ENCODE measurements at regions not wholly inside any gene's neighbourhood (a gene's known extent, or its start where the extent isn't known, plus 50 kb on each side); places are given as distances from the start of the nearest gene placed in this dataset.

DNA sequence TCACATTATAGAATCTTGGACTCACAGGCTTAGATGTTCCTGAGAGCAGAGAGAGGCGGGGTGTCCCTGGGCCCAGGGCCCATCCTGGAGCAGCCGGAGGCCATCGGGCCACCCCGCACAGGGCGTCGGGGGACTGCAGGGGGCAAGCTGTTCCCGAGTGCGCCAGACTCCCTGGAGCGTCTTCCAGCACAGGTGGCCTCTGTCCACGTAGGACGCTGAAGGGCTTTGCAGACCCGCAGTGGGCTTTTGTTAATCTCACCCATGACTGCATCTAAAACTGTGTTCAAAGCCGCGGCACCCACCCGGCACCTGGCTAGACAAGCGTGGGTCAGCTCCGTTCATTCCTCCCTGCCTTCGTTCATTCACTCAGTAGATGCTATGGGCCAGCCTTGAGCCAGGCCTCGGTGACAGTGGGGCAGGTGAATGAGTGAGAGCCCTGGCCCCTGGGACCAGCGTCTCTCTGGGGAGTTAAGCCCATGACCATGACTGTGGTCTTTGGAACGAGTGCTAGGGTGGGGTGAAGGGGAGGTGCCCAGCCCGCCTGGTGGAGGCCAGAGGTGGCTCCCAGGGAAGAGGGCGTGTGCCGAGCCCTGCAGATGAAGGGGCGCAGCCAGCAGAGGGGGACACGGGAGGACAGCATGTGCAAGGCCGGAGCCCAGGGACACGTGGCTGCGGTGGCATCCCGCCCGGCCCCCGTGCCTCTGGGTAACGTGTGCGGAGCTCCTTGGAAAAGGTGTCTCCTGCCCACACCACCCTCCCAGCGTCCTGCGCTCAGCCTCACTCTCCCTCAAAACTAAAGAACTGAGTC lies 98.3 kb downstream of the HMX1 start:
- DNase-seq: no peak

DNA sequence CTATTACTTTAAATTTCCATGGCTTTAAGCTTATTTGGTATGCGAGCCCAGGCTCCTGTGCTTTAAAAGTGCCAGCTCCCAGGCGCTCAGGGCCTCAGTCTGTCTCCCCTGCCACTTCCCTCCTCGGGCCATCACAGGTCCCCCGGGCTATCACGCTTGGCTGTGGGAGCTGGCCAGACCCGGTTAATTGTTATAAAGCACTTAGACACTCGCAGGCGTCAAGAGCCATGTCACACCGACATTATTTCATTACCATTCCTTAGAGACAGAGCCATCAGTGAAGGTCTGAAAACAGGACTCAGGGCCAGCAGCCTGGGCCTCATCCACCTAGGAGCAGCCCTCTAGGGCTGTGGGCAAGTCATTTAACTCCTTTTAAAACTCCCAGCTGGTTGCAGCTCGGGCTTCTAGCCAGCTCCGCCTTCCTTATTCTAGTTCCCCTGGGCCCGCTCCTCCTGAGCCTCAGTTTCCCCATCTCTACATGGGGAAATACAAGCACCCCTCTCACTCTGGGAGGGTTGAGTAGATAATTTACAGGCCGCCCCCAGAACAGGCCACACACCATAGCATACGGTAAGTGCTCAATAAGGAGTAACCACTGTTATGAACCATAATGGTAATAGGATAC lies 99.0 kb downstream of the HMX1 start:
- no peak for DNase-seq

DNA sequence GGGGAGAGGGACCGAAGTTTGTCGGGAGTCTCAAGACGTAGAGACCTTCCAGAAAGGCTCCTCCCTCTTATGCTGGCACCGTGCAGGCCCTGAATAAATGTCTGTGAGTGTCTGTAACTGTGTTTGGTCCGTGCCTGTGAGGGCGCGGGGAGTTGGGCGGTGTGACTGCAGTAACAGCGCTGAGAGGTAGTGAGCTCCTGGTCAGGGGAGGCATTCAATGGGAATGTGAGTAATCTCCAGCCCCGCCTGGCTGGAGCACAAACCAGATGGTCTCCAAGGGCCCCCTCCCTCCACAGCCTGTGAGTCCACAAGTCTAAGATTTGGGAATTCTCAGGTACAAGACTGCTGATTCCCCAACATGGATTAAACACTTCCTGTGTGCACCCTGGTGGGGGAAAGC lies 100.0 kb downstream of the HMX1 start:
- DNase-seq: no peak

DNA sequence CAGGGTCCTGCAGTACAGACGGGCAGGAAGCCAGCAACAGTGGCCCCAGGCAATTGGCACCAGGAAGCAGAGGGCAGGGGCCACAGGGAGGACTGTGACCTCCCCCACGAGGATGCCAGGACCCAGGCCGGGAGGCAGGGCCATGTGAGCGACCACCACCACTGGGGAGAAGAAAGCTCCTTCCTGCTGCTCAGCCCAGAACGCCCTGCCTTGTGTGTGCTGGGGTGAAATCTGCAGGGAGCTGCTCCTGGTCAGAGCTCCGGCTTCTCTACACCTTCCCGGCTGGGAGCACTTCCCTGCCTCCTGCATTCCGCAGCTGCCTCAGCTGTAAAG lies 100.4 kb downstream of the HMX1 start:
- DNase-seq: no peak

DNA sequence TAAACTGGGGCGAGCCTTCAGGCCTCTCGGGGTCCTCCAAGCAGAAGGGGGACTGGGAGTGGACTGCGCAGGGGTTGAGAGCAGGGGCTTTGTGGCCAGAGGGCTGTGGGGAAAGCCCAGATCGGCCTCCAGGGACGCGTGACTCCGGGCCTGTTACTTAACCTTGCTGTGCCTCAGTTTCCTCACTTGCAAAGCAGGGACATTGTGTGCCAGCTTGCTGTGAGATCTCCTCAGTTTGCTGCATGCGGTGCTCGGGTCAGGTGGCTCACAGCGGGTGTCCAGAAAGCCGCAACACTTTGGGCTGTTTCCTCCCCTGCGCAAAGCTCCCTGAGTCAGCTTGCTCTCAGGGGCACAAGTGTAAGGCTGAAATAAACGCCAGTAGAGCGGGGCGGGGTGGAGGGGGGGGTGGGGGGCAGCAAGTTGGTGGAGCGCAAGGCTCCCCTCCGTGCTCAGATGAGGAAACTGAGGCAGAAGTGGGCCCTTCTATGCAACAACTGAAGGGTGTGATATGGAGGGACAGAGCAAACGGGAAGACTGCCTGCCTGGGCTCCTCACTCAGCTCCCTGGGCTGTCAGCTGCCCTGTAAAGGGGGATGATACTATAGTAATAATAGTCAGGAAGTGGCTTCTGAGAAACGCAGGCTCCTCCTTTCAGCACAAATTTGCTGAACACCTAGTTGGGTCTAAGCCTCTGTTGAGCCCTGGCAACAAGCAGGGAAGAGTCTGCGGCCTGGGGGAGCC lies 101.0 kb downstream of the HMX1 start:
- no peak for DNase-seq

DNA sequence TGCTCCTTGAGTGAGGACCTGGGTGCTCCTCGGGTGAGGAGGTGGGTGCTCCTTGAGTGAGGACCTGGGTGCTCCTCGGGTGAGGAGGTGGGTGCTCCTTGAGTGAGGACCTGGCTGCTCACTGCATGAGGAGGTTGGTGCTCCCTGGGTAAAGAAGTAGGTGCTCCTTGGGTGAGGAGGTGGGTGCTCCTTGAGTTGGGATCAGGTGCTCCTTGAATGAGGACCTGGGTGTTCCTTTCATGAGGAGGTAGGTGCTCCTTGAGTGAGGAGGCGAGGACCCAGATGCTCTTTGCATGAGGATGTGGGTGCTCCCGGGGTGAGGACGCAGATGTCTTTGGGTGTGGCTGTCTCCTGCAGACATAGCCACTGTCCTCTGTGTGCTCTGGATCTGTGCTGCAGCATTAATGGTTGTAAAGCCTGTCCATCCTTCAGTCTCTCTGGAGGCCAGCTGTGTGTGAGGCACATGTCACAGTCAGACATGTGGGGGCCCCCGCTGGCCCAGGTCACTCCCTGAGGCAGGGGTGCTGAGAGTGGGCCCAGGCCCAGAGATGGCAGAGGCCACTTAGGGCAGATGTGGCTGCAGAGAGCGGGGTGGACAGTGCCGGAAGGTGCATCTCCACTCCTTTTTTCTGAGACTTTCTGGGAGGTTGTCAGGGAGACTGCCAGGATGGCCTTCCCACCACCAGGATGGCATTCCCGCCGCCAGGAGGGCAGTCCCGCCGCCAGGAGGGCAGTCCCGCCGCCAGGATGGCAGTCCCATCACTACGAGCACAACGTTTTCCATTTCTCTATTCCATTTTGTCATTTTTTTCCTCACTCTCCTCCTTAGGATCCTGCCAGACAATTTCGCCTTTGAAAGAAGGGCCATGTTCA lies 101.8 kb downstream of the HMX1 start:
- no peak for DNase-seq

DNA sequence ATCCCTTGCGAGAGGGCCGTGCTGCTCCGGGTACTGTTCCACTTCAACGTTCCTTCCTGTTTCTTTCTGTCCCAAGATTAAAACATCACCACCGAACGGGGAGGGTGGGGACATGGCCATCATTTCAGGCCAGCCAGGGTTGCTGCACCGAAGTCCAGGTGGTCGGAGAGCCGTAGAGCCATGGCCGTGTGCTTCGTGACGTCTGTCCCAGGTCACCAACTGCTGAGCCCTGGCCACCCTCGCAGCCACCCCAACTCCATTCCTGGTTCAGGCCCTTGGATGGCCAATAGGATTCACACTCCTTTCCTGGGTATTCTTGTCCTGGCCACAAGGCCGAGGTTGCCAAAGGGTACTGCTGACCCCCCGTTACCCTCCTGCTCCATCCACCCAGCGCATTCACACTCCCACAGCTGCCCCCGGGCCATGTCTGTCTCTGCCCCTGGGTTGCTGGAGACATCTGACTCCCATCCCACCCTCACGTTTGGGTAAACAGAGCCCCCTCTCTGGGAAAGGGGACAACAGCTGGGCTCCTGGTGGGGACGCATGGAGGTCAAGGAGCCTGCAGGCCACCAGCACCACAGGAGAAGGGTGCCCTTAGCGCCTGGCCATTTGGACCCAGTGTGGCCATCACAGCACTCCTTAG lies 103.2 kb downstream of the HMX1 start:
- no peak for DNase-seq

DNA sequence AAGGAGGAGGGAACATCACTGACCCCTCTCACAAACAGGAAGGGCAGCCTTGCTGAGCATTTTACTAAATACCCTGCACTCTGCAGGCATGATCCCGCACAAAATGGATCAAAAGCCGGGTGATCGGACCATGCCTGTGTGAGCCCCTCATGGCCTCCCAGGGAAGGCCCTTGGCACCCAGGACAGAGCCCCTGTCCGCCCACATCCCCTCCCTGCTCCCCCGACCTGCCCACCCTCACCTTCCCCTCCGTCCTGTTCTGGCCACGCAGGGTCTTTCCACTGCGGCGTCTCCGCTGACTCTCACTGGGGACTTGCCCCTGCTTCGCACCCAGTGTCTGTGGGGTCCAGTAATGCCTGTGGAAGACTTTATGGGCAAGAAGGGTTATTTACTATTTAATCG lies 105.0 kb downstream of the HMX1 start:
- DNase-seq: no peak

DNA sequence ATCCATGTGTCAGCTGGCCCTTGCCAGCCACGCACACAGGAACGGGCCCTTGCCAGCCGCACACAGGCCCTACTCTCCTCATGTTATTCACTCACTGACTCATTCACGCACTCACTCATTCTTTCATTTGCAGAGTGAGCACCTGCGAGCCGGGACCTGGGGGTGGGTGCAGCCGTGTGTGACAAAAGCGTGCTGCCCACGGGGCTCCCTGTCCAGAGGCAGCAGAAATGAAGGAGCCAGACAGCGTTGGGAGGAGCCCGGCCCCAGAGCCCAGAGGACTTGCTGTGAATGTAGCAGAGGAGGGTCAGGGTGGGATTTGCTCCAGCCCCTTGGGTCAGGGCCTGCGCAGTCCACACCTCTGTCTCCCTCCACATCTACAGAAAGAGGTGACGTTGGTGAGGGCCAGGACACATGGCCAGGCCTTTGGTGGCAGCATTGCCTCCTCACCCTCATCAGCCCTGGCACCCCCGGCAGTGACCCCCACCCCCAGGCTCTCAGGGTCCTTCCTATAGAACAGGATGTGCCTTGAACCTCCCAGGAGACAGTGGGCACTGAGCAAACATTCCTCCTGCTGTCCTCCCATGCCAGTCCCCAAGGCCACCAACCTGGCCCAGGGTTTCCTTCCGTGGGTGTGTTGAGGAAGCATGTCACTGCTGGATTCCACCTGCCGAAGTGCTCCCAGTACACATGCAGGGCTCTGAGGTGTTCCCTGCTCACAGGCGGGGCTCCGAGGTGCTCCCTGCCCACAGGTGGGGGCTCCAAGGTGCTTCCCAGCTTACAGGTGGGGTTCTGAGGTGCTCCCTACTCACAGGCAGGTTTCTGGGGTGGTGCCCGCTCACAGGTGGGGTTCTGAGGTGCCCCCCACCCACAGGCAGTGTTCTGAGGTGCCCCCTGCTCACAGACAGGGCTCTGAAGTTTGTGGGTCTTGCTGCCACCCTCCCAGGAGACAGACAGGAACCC lies 105.7 kb downstream of the HMX1 start:
- DNase-seq: peak; percentile 51

DNA sequence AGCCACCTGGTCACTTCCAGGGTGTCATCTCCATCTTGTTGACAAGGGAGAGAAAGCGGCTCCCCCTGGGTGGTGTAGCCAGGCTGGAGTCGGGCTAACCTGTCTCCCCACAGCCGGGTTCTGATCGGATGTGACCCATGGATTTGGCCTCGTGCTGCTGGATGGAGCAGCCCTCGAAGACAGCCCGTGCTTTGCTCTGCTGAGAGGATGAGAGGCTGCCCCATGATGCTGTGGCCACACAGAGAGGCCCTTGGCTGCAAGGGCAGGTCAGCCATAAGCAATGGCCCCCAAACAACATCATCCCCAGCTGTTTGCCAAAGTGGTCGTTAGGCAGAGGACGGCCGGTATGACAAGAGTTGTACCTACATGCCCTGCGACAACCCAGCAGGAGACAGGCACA lies 106.6 kb downstream of the HMX1 start:
- peak; percentile 35 for DNase-seq

DNA sequence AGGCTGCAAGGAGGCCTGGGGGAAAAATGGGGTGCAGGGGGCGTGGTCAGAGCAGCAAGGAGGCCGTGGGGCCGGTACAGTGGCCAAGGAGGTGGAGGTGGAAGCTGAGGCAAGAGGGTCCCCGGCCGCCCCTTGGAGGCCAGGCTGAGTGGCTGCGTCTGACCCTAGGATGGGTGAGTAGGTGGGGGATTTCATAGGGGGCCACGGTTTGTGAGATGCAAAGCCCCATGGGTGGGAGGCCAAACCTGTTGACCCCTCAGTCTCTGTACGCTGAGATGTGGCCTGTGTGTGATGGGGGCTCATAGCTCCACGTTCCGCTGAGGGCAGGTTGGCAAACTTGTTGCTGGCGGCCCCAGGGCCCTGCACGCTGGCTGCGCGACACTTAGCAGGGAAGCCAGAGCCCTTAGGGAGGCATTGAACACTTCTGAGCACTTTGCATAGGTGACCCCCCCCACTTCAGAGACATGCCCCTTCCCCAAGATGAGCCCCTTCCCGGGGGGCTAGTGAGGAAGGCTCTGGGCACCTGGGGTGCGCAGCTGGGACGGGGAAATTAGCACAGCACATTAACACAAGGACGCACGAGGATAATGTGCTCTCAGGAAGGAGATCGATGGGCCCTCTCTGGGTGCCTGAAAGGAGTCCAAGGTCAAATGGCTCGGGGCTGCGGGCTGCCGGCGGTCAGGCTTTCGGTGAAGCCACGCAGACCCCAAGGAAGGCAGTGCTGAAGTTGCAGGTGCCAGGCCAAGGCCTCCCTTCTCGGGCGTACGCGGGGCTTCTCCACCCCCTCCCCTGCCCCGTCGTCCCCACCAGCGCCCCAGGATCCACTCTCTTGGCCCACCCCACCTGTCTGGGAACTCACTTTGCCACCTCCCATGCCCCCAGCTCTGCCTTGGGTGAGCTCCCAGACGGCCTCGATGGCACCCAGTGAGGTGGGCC lies 107.4 kb downstream of the HMX1 start:
- DNase-seq: peak; percentile 41

DNA sequence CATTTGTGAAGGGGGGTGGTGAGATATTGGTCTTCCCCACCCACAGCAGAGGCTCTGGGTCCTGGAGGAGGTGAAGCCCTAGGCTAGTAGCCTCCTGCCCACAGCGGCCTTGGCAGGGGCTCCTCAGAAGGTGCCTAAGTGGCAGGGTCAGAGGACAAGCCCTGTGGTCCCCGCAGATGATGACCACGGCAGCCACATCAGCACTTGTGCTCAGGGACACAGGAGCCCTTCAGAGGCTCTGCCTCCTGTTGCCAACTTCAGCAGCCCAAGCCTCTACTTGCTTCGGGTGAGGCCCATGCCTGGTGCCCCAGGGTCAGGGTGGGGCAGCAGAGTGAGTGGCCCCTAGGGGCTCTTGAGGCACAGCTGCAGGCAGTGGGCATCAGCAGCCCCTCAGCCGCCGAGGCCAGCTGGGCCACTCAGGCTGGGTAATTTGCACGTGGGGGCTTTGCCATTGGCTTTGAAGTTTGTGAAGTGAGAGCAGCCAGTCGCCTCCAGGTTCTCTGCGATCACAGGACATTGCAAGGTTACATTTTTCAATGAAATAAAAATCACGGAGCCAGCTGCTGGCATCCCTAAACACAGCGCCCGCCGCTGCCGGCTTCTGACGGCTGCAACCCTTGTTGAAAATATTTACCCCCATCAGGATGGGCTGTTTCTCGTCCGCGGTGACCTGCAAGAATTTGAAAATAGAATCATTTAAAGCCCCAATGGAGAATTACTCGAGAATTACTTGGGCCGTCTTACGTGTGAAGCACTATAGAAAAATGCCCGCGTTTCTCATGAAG lies 108.5 kb downstream of the HMX1 start:
- peak; percentile 47 for DNase-seq

DNA sequence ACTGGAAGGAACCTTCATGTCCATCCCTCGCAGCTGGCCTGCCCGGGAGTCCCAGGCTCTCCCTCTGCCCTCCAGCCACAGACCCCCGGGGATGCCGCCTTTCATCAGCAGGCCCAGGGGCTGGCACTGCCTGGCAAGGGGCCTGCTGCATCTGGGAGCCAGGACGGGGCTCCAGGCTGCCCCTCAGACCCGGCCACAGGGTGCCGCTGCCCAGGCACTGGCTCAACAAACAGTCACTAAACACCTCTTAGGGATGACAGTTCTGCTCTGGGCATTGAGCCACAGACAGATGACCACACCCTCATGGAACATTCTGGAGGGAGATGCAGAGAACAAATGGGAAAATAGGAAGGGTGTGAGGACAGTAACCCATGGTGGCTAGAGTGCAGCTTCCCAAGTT lies 109.3 kb downstream of the HMX1 start:
- DNase-seq: peak; percentile 53

DNA sequence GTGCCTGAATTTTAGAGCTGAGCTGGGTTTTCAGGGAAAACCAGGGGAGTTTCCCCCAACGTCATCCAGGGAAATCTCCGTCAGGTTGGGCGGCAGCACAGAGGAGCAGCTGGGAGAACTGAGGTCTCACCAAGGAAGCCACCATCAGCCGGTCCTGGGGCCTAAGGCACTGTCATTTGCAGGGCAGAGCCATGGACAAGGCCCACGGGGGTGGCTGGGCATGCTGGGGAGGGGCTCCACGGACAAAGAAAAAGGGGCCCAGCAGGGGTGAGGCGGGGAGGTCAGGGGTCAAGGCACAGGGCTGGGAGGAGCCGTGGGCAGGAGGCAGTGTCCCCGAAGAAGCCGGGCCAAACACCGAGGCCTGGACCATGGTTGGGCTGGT lies 109.8 kb downstream of the HMX1 start:
- DNase-seq: no peak

DNA sequence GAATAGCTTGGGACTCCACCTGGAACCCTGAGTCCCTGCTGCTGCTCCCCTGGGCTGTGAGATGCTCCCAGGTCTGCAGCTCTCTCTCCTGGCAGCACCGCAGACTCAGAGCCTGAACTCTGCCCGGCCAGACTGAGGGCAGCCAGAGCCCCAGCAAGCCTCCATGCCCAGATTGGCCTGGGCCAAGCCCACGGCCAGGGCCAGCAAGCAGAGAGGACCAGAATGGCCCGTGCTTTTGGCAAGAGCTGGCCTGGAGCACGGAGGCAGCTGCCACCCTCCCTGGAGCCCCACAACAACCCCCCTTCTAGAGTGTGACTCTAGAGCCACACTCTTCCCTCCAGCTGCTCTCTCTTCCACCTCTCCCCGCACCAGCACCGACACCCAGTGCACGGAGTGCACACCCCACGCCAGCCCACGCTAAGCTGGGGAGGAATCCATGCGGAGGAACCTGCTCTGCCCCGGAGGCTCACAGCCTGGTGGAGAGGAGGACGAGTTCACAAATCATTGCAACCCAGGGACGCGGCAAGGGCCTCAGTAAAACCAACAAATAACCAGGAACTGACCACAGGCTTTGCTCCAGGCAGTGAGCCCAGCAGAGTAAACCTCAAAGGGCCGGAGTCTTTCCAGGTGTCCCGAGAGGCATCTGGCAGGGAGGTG lies 110.3 kb downstream of the HMX1 start:
- peak; percentile 73 for DNase-seq

DNA sequence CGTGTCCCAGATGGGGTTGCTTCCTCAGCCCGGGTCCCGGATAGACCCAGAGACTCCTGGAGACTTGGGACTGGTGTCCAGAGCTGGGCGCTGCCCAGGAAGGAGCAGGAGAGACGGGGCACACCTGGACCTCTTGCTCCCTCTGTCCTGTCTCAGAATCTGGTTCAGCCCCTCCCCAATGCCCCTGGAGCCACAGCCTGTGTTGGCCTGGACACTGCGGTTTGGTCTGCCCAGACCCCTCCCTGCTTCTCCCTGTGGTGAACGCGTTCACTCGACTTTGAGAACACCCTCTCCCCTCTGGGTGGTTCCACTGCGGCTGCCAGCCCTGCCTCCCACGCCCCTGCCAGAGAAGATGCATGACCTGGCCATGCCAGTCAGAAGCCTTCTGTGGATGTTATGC lies 111.1 kb downstream of the HMX1 start:
- peak; percentile 41 for DNase-seq

DNA sequence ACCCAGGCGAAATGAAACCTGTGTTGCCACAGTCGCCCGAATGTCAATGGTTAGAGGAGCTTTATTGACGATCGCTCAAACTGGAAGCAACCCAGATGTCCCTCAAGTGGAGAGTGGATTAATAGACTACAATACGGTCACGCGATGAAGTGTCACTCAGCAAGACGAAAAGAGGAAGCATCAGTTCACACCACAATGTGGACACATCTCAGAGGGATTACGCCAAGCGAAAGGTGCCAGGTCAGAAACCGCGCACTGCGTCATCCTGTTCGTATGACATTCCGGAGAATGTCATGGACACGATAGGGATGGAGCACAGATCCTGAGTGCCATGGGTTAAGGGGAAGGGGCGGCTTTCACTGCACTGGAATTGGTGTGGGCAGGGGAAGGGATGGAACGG lies 111.7 kb downstream of the HMX1 start:
- DNase-seq: peak; percentile 24

DNA sequence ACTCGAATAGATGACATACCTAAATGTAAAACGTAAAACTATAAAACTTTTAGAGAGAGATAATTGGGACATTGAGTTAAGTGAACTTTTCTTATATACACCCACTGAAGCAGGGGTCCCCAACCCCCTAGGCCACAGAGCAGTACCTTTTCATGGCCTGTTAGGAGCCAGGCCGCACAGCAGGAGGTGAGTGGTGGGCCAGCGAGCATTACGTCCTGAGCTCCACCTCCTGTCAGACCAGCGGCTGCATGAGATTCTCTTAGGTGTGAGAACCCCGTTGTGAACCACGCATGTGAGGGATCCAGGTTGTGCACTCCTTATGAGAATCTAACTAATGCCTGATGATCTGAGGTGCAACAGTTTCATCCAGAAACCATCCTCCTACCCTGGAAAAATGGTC lies 114.8 kb downstream of the HMX1 start:
- DNase-seq: peak; percentile 18

All from islet precursor cell (in vitro differentiated cells).